ENCODE measurements at regions not wholly inside any gene's neighbourhood (a gene's known extent, or its start where the extent isn't known, plus 50 kb on each side); places are given as distances from the start of the nearest gene placed in this dataset.
"Not testable (repeated sequence)": the region's sequence is repeated elsewhere in the genome, so short reads cannot be mapped to it uniquely, and the experiment has no call there.

DNA sequence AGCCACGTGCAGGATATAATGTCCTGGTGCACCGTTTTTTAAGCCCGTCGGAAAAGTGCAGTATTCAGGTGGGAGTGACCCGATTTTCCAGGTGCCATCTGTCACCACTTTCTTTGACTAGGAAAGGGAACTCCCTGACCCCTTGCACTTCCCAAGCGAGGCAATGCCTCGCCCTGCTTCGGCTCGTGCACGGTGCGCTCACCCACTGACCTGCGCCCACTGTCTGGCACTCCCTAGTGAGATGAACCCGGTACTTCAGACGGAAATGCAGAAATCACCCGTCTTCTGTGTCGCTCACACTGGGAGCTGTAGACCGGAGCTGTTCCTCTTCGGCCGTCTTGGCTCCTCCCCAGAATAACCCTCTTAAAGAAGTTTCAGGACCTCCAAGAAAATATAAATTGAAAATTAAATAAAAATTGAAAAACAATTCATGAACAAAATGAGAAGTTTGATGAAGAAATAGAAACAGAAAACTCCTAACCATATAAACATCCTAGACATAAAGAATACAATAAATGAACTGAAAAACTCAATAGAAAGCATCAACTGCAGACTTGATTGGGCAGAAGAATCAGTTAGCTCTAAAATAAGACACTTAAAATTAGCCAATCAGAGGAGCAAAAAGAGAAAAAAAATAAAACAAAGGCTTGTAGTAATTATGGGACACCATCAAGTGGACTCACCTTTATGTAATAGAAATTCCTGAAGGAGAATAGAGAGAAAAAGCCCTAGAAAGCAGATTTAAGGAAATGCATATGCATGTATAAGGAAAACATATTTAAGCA is 249.3 kb upstream of the GOT2 start:
- DNase-seq = not testable (repeated sequence)

DNA sequence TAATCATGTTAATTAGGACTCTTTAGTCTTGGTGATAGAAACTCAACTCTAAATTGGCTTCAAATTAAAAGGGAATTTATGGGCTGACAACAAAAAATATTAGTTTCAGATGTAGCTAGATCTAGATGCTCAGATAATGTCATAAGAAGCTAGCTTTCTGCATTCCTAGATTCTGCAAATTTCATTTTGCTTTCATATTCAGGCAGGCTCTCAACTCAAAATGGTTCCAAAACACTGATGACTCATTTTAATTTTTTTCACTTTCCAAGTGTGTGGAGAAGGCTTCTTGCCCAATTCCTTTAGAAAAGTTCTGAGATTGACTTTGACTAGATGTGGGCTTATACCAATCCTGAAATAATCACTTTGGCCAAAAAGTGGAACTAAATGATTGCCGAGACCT is 236.7 kb upstream of the GOT2 start:
- no peak for DNase-seq

GRCh38 chr16:58963479-58963878 is 229.4 kb upstream of the GOT2 start:
- DNase-seq = no peak

GRCh38 chr16:58962811-58963210 is 228.7 kb upstream of the GOT2 start:
- DNase-seq = no peak

- DNase-seq = no peak
Observed at GRCh38 chr16:58960484-58960883, 226.4 kb upstream of the GOT2 start.

GRCh38 chr16:58960034-58960433 is 225.9 kb upstream of the GOT2 start:
- DNase-seq = no peak

DNA sequence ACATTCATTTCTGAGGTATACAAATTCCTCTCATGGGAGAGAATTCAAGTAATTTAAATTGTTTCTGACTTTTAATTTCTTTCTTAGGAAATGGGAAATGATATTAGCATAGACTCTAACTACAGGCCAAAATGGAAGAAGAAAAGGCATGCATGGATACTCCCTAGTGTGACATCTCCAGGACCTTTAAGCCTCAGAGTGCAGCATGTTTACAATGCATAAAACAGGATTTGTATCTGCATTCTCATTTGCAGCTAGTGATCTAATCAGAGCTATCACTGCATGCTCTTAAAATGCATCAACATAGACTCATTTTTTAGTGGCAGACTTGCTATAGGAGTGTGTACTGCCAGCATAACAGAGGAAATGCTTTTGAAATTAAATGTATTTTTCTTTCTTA is 224.6 kb upstream of the GOT2 start:
- DNase-seq = no peak

DNA sequence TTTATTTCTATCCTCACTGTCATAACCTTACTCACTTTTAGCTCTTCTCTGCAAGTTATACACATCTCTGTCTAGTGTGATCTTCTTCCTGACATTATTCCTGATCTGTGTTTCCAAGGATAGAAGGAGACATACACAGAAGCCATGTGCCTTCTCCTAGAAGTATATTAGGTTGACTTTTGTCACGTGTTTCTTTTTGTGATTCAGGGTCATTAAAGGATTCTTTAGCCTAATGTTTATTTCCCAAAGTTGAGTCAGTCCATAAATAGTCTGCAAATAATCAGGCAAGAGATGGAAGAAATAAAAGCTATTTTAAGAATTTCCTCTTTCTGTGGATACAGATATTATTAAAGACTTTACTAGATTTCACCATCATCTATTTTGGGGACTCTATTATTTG is 214.1 kb upstream of the GOT2 start:
- no peak for DNase-seq

- no peak for DNase-seq
Observed at GRCh38 chr16:58940609-58941008, 206.5 kb upstream of the GOT2 start.

GRCh38 chr16:58938811-58939210 is 204.7 kb upstream of the GOT2 start:
- no peak for DNase-seq

DNA sequence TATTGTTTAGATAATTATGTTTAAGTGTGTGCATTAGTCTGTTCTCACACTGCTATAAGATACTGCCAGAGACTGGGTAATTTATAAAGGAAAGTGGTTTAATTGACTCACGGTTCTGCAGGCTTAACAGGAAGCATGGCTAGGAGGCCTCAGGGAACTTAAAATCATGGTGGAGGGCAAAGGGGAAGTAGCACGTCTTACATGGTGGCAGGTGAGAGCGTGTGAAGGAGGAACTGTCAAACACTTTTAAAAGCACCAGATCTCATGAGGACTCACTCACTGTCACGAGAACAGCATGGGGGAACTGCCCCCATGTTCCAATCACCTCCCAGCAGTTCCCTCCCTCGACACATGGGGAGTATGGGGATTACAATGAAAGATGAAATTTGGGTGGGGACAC is 203.5 kb upstream of the GOT2 start:
- no peak for DNase-seq

- DNase-seq = no peak
Observed at GRCh38 chr16:58933186-58933585, 199.1 kb upstream of the GOT2 start.

DNA sequence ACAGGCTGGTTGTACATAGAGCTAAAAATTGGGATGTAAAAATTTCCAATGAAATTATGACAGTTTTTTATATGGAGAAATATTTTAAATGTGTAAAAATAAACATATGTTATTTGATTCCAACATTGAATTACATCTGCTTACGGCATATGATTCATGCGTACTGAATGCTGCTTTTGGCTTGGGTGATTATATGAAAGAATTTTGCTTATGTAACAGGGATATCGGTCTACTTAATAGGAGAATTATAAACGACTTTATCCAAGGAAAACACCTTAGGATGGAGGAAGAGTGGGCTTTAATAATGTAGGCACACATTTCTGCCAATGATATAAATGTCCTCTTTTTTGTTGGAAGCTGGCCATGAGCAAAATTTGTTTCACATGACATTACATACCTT is 197.3 kb upstream of the GOT2 start:
- no peak for DNase-seq

DNA sequence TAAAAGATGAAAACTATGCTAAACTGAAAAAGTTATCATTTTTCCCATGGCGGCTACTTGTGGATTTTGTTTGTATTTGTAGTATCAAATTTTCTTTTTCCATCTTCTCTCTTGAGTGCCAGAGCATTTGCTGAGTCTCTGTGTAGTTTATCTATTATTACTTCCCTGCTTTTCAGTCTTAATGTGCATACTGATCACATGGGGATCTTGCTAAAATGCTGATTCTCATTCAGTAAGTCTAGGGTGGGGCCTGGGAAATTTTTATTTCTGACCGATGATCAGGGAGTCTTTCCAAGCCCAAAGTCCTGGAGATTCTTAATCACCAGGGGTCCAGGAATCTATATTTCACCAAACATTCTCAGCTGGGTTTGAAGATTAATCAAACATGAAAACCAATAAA is 189.0 kb upstream of the GOT2 start:
- DNase-seq = no peak

GRCh38 chr16:58913456-58913855 is 179.3 kb upstream of the GOT2 start:
- DNase-seq = no peak

DNA sequence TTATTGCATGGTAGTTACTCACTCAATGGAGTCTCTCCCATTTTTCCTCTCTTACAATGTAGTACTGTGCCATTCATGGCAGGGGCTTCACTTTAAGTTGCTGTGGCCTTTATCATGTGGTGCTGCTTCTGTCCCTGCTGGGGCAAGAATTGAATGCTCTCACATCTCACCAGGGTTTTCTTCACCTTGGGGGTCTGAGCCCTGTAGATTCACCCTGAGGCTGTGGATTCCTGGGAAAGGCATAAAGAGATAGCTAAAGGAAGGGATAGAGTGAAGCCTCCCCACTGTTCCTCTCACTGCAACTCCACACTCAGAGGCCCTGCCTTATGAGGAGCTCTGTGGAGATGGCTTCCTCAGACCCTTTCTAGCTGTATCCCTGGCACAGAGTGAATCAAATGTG is 178.5 kb upstream of the GOT2 start:
- no peak for DNase-seq

DNA sequence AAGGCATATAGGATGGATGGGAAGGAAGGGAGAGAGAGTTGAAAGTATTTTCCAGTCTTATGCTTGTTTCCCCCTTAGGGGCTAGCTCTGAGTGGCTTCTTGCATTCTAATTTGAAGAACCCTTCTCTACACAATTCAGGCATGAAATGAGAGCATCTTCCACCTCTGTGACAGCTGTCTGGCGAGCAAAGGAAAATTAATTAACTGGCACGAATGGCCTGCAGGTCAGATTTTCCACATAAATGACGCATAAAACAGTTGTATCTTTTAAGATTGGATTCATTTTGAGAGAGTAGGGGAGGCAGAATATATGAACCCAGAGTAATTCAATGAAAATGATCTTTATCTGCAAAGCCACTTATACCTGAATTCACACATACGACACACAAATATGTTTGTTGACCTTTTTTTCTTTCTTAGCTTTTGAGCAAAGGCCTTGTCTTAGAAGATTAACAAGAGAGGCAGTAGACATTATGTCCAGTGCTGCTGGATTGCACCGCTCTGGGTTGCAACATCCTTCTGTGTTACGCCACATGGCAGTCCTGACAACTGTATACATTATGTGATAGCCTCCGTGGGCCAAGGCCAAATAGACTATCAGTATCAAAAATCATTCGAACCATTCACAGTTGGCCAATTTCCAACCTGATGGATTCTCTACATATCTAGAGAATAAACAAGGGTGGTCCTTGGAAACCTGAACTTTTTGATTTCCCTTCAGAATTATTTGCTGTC is 173.0 kb upstream of the GOT2 start:
- DNase-seq = no peak

- no peak for DNase-seq
Observed at GRCh38 chr16:58904291-58904690, 170.2 kb upstream of the GOT2 start.

DNA sequence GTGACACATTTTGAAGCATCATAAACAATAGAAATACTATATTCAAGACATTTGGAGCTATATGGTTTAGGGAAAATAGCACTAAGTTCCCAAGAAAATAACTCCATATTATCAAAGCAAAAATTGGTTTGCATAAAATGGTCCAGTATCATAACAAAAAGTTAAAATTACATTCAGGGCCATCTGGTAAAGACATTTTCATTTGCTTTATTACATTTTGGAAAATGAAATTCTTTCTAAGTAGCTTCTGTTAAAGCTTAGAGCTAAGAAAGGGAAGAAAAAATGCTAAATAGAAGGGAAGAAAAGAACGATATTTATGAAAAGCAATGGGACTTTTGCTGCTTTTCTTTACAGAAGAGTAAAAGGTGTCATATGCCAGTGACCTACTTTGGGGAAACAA is 155.4 kb upstream of the GOT2 start:
- DNase-seq = no peak

DNA sequence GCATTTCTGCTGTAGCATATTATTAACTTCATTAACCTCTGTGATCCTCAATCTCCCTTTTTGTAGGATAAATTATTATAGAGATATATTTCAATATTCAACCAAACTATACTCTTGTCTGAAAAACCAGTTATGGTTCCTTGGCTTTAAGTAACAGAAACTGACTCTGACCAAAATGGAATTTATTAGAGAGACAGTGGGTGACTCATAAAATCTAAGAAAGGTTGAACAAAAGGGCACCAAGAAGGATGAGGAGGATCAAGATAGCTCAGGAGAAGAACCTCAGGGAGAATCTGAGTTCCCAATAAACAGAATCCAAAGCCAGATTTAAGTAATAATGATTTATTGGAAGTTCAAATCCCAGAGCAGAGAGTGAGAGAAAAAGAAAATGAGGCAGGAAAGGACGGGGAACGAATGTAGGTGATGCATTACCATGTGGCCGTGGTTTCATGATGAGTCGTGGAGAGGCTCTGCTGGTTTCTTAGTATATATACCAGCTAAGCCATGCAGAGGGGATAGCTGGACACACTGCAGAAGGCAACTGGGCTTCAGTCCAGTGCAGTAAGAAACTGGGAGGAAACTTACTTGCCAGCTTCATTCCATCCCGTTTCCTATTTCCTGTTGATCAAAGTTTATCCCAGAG is 151.5 kb upstream of the GOT2 start:
- DNase-seq = no peak

GRCh38 chr16:58884141-58884540 is 150.0 kb upstream of the GOT2 start:
- no peak for DNase-seq

DNA sequence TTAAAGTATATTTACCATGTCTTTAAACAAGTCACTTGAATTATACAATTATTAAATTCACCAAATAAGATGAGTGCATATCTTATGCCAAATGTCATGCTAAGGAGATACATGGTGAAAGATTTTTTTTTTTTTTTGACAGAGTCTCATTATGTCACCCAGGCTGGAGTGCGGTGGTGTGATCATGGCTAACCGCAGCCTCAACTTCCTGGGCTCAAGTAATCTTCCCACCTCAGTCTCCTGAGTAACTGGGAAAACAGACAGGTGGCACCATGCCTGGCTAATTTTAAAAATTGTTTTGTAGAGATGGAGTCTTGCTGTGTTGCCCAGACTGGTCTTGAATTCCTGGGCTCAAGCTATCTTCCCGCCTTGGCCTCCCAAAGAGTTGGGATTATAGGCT is 149.0 kb upstream of the GOT2 start:
- DNase-seq = no peak

GRCh38 chr16:58882292-58882691 is 148.2 kb upstream of the GOT2 start:
- DNase-seq = no peak

DNA sequence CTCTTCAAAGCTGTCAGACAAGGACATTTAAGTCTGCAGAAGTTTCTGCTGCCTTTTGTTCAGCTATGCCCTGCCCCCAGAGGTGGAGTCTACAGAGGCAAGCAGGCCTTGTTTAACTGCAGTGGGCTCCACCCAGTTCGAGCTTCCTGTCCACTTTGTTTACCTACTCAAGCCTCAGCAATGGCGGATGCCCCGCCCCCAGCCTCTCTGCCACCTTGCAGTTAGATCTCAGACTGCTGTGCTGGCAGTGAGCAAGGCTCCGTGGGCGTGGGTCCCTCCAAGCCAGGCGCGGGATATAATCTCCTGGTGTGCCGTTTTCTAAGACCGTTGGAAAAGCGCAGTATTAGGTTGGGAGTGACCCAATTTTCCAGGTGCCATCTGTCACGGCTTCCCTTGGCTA is 144.5 kb upstream of the GOT2 start:
- DNase-seq = not testable (repeated sequence)

Measured in activated CD8-positive, alpha-beta memory T cell treated with anti-CD3 and anti-CD28 coated beads, Interleukin-2, amount 50 U/mL, for 4 hours (primary cell).